Adipocyte (in vitro differentiated cells): ENCODE measurements at regions not wholly inside any gene's neighbourhood (a gene's known extent, or its start where the extent isn't known, plus 50 kb on each side); places are given as distances from the start of the nearest gene placed in this dataset.
"Not testable (repeated sequence)": the region's sequence is repeated elsewhere in the genome, so short reads cannot be mapped to it uniquely, and the experiment has no call there.

Source experiments
- DNase-seq: peaks from one replicate; pipeline ENCODE4 v3.0.0-alpha.2; 2015; ENCODE audit warnings: low read depth
- H3K27me3 ChIP-seq: replicated peaks from 2 replicates; pipeline ENCODE4 v1.7.0; 2013; ENCODE audit warnings: mild to moderate bottlenecking, low read length, moderate library complexity; ENCODE audit not compliant: control insufficient read depth, insufficient read depth
- H3K36me3 ChIP-seq: 2 replicates; pipeline ENCODE4 v1.7.0; 2013; ENCODE audit warnings: low read length, mild to moderate bottlenecking, moderate library complexity; ENCODE audit not compliant: control insufficient read depth, insufficient read depth, severe bottlenecking
- H3K4me1 ChIP-seq: 2 replicates; pipeline ENCODE4 v1.7.0; 2013; ENCODE audit warnings: mild to moderate bottlenecking, low read length, moderate library complexity; ENCODE audit not compliant: control insufficient read depth, insufficient read depth
- H3K4me3 ChIP-seq: 2 replicates; pipeline ENCODE4 v1.7.0; 2013; ENCODE audit warnings: mild to moderate bottlenecking, low read length, moderate library complexity
- H3K9ac ChIP-seq: 2 replicates; pipeline ENCODE4 v1.7.0; 2013; ENCODE audit warnings: mild to moderate bottlenecking, low read length, moderate library complexity
- H3K9me3 ChIP-seq: 2 replicates; pipeline ENCODE4 v1.7.0; 2013; ENCODE audit warnings: mild to moderate bottlenecking, low read length, moderate library complexity; ENCODE audit not compliant: control insufficient read depth

DNA sequence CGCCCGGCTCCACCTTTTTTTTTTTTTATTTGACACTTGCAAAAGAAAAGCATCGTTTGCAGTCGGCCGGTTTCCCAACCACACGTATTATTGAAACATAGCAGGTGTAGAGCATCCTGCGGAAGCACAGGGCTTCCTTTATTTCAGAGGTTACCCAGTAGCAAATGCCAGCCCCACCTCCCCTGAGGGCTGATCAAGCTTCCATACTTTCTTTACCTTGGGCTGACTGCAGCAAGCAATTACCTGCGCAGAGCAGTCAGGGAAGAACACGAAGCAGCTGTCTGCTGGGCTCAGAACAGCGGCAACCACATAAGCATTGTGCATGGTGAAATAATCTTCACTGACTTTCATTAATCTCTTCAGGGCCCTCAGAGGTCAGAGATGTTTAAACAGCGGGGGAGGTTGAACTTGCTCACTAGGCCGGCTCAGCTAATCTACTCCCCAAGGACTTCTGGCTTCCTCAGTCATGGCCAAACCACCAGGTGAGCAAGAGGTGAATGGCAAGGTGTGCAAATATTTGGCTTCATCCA is 784.7 kb upstream of the AUTS2 start:
- no peak for DNase-seq
- peaks cover 2% of the 10 kb centered on the region for H3K9me3 ChIP-seq
- H3K9ac ChIP-seq: no peak overlapping the region
- H3K36me3 ChIP-seq: no peaks in the 10 kb centered on the region
- H3K4me1 ChIP-seq: no peaks in the 10 kb centered on the region
- no peak overlapping the region for H3K4me3 ChIP-seq
- peaks cover 11% of the 10 kb centered on the region for H3K27me3 ChIP-seq

DNA sequence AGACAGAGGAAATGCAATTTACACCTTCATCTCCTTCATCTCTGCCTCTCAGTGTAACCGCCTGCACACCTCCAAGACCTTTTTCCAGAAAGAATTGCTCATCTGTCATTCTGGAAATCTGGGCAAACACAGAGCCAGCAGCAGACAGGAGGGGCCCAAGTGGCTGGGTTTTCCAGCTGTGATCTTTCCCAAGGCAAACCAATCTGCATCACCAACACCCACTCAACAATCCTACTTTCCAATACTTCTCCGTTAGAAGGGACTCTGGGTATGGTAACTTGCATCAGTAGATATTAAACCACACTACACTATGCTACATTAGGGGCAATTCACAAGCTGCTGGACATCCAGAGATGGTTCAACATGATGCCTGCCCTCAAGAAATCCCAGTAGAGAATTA is 781.8 kb upstream of the AUTS2 start:
- no peak for DNase-seq
- Histone ChIP-seq H3K4me1 (no peaks in the 10 kb centered on the region), H3K4me3 (no peak overlapping the region), H3K27me3 (peaks cover 15% of the 10 kb centered on the region), H3K9me3 (peaks cover 9% of the 10 kb centered on the region), H3K9ac (no peak overlapping the region), H3K36me3 (no peaks in the 10 kb centered on the region)

DNA sequence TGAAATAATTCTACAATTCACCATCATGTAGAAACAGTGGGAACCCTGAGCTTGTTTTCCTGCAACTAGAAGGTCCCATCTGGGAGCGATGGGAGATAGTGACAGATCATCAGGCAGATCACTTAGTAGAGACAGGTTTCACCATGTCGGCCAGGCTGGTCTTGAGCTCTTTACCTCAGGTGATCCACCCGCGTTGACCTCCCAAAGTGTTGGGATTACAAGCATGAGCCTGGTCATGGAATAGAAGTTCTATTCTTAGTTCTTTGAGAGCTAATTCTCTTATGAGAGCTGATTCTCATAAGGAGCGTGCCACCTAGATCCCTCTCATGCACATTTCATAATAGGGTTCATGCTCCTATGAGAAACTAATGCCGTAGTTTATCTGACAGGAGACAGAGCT is 778.0 kb upstream of the AUTS2 start:
- Histone ChIP-seq H3K4me1 (peaks cover 10% of the 10 kb centered on the region), H3K9ac (no peak overlapping the region), H3K36me3 (no peaks in the 10 kb centered on the region), H3K4me3 (no peak overlapping the region), H3K27me3 (peaks cover 15% of the 10 kb centered on the region), H3K9me3 (peaks cover 19% of the 10 kb centered on the region)
- no peak for DNase-seq

DNA sequence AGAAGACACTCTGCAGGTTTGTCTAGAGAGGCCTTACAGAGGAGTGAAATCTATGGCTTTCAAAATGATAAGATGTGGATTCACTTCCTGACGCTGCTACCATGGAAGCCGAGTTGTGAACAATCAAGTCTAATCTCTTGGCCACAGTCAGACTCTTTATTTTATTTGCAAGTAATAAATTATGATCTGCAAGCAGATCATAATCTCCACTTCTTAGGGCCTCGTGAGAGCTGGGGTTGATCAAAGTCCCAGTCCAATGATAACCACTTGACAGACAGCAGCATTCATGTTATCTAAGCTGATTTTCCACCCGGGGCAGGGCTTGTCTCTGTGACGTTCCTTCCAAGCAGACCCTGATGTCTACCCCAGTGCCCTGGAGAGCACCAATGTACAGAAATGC is 776.4 kb upstream of the AUTS2 start:
- no peak for DNase-seq
- H3K36me3 ChIP-seq: no peaks in the 10 kb centered on the region
- peaks cover 19% of the 10 kb centered on the region for H3K9me3 ChIP-seq
- no peak overlapping the region for H3K4me3 ChIP-seq
- H3K9ac ChIP-seq: no peak overlapping the region
- peaks cover 11% of the 10 kb centered on the region for H3K27me3 ChIP-seq
- peaks cover 10% of the 10 kb centered on the region for H3K4me1 ChIP-seq

DNA sequence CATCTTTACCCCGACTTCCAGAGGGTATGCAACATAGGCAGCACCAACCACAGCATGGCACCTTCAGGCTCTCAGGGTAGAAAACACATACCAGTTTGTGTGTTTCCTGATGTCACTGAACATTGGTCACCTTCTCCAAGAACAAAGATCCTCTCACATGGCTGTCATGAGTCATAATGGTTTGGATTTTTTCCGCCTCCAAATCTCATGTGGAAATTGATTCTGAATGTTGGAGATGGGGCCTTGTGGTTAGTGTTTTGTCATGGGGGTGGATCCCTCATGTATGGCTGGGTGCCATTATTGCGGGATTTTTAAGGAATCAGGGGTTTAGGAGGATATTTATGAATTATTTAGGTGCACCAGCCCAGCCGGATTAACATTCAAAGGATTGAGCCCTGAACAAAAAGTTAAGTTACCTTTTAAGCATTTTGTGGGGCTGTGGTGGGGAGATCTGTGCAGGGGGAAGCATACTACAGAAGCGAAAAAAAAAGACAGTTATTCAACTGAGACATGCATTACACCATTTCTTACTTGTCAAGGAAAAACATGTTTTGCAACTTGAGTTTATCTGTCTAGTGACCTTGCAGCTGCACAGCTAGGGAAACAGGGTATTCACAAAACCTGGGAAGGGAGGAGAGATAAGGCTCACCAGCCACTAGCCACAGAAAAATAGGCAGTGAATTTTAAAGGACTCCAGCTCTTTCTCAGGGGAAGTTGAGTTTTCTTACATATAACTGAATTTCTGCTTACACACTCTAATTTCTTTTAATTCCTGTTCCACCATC is 774.1 kb upstream of the AUTS2 start:
- Histone ChIP-seq H3K9me3 (peaks cover 11% of the 10 kb centered on the region), H3K4me1 (peaks cover 10% of the 10 kb centered on the region), H3K9ac (no peak overlapping the region), H3K36me3 (no peaks in the 10 kb centered on the region), H3K27me3 (peaks cover under 1% of the 10 kb centered on the region), H3K4me3 (no peak overlapping the region)
- DNase-seq: no peak

DNA sequence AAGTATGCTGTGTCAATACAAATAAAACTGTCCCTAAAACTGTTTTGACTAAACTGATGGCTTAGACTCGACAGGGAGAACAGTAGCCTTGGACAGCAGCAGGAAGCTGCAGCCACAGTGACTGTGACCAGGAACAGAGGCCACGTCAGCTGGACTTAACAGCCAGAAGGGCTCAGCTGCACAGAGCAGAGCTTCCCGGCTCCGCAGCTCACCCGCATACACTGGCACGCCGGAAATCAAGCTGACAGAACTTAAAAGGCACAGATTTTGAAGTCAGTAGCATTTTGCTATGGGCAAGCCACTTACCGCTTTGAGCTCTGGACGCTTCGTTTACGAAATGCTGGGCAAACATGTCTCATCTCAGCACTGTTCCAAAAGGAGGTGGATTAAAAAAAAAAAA is 769.7 kb upstream of the AUTS2 start:
- no peak overlapping the region for H3K4me3 ChIP-seq
- peaks cover 19% of the 10 kb centered on the region for H3K9me3 ChIP-seq
- peaks cover 4% of the 10 kb centered on the region for H3K27me3 ChIP-seq
- no peak overlapping the region for H3K9ac ChIP-seq
- DNase-seq: no peak
- H3K4me1 ChIP-seq: no peaks in the 10 kb centered on the region
- no peaks in the 10 kb centered on the region for H3K36me3 ChIP-seq

DNA sequence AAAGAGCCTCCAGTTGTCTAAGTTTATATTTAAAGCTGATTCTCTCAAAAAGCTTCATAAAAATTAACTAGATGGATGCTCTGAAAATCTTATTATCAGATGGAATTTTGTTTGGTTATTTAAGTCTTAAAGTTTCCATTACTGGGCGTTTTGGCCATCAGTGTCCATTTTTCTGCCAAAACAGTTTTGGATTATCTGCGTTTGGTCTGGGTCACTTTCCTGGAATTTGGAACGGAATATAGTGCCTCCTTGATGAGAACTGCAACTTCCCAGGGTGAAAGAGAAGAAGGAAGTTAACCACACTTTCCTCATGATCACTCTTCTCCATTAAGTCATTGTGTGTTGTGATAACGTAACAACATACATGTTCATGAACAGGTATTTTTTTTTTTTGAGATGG is 764.9 kb upstream of the AUTS2 start:
- no peak for DNase-seq
- Histone ChIP-seq H3K27me3 (peaks cover 4% of the 10 kb centered on the region), H3K9ac (no peak overlapping the region), H3K9me3 (peaks cover 10% of the 10 kb centered on the region), H3K4me3 (no peak overlapping the region), H3K36me3 (no peaks in the 10 kb centered on the region), H3K4me1 (no peaks in the 10 kb centered on the region)

DNA sequence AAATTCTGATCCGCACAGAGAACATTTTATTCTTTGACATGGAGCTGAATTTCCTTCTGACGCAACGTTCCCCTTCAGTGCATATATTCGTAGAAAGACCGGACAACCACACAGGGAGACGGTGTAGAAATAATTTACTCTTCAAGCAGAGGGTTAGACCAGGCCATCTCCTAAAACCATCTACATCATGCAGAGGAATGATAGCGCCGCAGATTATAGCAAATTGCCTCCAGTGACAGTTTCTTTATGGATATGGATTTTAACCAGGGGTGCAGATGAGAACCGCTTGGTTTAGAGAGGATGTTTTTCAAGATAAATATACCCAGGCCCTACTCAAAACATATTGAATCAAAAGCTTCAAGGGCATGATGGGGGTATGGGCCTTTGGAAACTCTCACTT is 759.3 kb upstream of the AUTS2 start:
- Histone ChIP-seq H3K4me1 (no peaks in the 10 kb centered on the region), H3K4me3 (no peak overlapping the region), H3K27me3 (no peaks in the 10 kb centered on the region), H3K36me3 (no peaks in the 10 kb centered on the region), H3K9ac (no peak overlapping the region), H3K9me3 (no peaks in the 10 kb centered on the region)
- no peak for DNase-seq

DNA sequence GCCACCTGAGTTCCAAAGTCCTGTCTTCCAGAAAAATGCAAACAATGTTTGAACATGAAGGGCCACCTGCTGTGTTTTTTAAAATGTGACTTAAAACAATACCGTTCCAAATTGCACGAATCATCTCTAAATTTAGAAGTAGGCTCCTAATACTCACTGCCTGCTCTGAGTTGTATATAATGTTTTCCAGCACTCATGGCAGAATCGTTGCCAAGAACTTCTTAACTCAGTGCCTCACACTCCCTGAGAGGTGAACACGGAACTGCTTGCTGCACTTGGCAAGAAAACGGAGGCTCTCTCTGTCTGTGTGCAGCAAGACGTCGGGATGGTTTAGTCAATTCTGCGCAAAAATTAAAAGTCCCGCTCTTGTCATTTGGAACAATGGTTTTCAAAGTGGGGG is 757.3 kb upstream of the AUTS2 start:
- Histone ChIP-seq H3K4me1 (no peaks in the 10 kb centered on the region), H3K36me3 (no peaks in the 10 kb centered on the region), H3K4me3 (no peak overlapping the region), H3K27me3 (no peaks in the 10 kb centered on the region), H3K9ac (no peak overlapping the region), H3K9me3 (no peaks in the 10 kb centered on the region)
- DNase-seq: peak; percentile 28

DNA sequence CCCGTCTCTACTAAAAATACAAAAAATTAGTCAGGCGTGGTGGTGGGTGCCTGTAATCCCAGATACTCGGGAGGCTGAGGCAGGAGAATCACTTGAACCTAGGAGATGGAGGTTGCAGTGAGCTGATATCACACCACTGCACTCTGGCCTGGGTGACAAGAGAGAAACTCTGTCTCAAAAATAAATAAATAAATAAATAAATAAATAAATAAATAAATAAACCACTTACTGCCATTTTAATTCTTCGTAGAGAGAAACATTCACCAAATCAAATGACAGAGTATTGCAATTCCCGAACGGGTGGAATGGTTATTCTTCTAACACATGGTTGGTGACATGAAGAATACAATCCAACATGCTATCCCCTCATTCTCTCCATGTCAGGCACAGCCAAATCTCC is 754.3 kb upstream of the AUTS2 start:
- DNase-seq, H3K4me3 ChIP-seq, H3K4me1 ChIP-seq, H3K9me3 ChIP-seq, H3K27me3 ChIP-seq, H3K36me3 ChIP-seq, H3K9ac ChIP-seq: not testable (repeated sequence)

DNA sequence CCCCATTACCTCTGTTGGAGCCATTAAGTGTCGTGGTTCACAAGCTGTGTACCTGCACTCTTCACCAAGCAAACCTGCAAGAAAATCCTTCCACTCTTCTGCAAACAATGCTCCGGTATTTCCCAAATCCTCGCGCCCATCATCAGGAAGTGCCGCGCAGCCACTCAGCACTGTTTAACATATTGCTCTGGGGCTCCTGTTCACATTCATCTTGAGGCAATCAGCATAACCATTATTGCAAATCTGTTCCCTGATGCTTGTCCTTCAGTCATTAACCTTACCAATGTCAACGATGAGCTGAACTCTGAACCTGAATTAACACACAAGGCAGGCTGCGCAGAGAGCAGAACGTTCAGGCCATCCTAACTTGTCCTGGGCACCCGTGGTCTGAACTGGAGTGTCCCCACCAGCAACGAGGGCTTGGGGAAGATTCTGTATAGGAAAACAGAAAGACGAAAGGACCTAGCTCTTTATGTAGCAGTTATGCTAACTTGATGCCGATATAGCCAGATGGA is 751.4 kb upstream of the AUTS2 start:
- Histone ChIP-seq H3K36me3 (no peaks in the 10 kb centered on the region), H3K27me3 (no peaks in the 10 kb centered on the region), H3K4me3 (no peak overlapping the region), H3K9ac (no peak overlapping the region), H3K9me3 (no peaks in the 10 kb centered on the region), H3K4me1 (no peaks in the 10 kb centered on the region)
- DNase-seq: no peak

DNA sequence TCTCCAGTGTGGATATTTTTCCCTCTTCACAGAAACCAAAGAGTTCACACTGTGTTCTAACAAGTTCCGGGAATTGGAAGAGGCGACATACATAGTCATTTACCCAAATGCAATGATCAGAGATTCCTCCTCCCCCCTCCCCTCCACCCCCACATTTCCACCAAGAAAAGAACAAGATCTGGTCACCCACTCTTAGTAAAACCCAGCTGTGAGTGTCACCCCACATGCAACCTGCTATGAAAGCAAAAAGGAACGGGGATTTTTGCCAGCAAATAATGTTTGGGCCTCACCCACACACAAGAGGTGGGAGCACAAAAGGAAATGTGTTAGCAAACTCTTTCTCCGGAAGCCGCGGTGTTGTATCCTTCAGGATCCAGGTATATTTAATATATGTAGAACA is 745.0 kb upstream of the AUTS2 start:
- H3K9me3 ChIP-seq: no peaks in the 10 kb centered on the region
- no peak for DNase-seq
- no peak overlapping the region for H3K9ac ChIP-seq
- no peaks in the 10 kb centered on the region for H3K36me3 ChIP-seq
- H3K4me3 ChIP-seq: no peak overlapping the region
- H3K27me3 ChIP-seq: peaks cover 9% of the 10 kb centered on the region
- no peaks in the 10 kb centered on the region for H3K4me1 ChIP-seq
